Heart left ventricle (tissue), 16 donors: ENCODE measurements at regions not wholly inside any gene's neighbourhood (a gene's known extent, or its start where the extent isn't known, plus 50 kb on each side); places are given as distances from the start of the nearest gene placed in this dataset.

ENCODE experiments used
- ATAC-seq, 4 donors: fragments of 200-7000 bp; cut with Tn5 transposase; one replicate each; pipeline ENCODE4 v1.9.1; 2020 to 2022; ENCODE audit warnings: moderate library complexity in 4 of 4, mild to moderate bottlenecking in 3 of 4, moderate number of reproducible peaks in 1 of 4
- DNase-seq, 5 donors: peaks; one replicate each; pipeline ENCODE4 v3.0.0-alpha.2; 2020
- H3K27ac ChIP-seq, 12 donors: fragments of 200-600 bp; sonication (generic) in 4 of 12; one replicate each; pipeline versions ENCODE4 v1.5.0 to v1.8.0; 2016 to 2022; ENCODE audit warnings: mild to moderate bottlenecking in 2 of 12
- H3K27me3 ChIP-seq, 9 donors: fragments of 200-600 bp; sonication (generic) in 2 of 9; one replicate each; pipeline versions ENCODE4 v1.5.1 to v1.8.0; 2016 to 2022; ENCODE audit warnings: mild to moderate bottlenecking in 3 of 9
- H3K36me3 ChIP-seq, 9 donors: fragments of 200-600 bp; sonication (generic) in 2 of 9; one replicate each; pipeline versions ENCODE4 v1.5.0 to v1.8.0; 2018 to 2022; ENCODE audit warnings: mild to moderate bottlenecking in 2 of 9
- H3K4me1 ChIP-seq, 12 donors: fragments of 200-600 bp; sonication (generic) in 4 of 12; one replicate each; pipeline versions ENCODE4 v1.5.0 to v1.8.0; 2016 to 2022; ENCODE audit warnings: mild to moderate bottlenecking in 3 of 12
- H3K4me3 ChIP-seq, 12 donors: fragments of 200-600 bp; sonication (generic) in 4 of 12; one replicate each; pipeline versions ENCODE4 v1.5.0 to v1.8.0; 2017 to 2022; ENCODE audit warnings: mild to moderate bottlenecking in 9 of 12, moderate library complexity in 4 of 12
- H3K9me3 ChIP-seq, 12 donors: fragments of 200-600 bp; sonication (generic) in 4 of 12; one replicate each; pipeline versions ENCODE4 v1.5.0 to v1.8.0; 2016 to 2022; ENCODE audit warnings: mild to moderate bottlenecking in 1 of 12
- CTCF ChIP-seq, 12 donors: fragments of 200-600 bp; sonication (generic) in 4 of 12; IDR thresholded peaks; one replicate each; pipeline versions ENCODE4 v1.5.0 to v1.8.0; 2018 to 2022; ENCODE audit warnings: antibody characterized with exemption in 12 of 12, mild to moderate bottlenecking in 5 of 12
- POLR2A ChIP-seq, 2 donors: fragments of 450-650 bp; IDR thresholded peaks; one replicate each; pipeline ENCODE4 v1.6.1; 2017; ENCODE audit warnings: antibody characterized with exemption in 2 of 2, mild to moderate bottlenecking in 2 of 2, moderate library complexity in 2 of 2
- WGBS, 4 donors: extraction: QIAGEN DNeasy Blood & Tissue Kit in 2 of 4; methylation state at CpG; one replicate each; pipeline versions ENCODE4 v1.1.5 to v1.1.7; 2013 to 2018; 5-methylcytosine and 5-hydroxymethylcytosine counted together
- intact Hi-C, 10 donors: fragments of 100-400 bp; cut with DNase I; formaldehyde crosslinking; loops; one replicate each; pipeline versions ENCODE4 v1.11.1 to v1.14.2; 2022
- donor health status: ischemic (EF 13 %, LVEDD 7.1; RV severe dilation, severe dysfunction).
- donor health status: healthy with polysubstance abuse.
- donor health status: DM: no; HTN: yes; CAD: no.
- donor health status: DM: no; HTN: no; CAD: no.
- donor health status: ischemic (EF 25% LVEDD 6.9; RV normal size, moderate dysfunction).
- donor health status: ischemic (EF 25% LVEDD 5.7; RV mildly dilated, moderate dysfunction).
- donor health status: healthy.
- donor health status: DM: yes; HTN: yes; CAD: no.
- donor health status: ischemic (EF 35%, LVEDD 5.7; RV mildly dilated, moderate dysfunction).
- donor health status: nonischemic (EF 11% LVEDD 7.7; RV severe dilation, severe dysfunction).
- donor health status: DM: yes; HTN: yes; CAD: no.
- donor health status: PGD.
- donor health status: ischemic (EF 29% LVEDD 5.4; RV normal size, mild dysfunction).
- donor health status: nonischemic (EF 23%, LVEDD 6.1; RV moderate dilation, normal function).

- 67 to 81% (median 77%) methylated on average over 2 of the region's 2 CpGs for WGBS, 4 donors
- Histone ChIP-seq H3K36me3 (no peaks in the 10 kb centered on the region), H3K4me1 (peaks cover 0 to 33% (median 0%) of the 10 kb centered on the region in 12 donors), H3K27ac (peak overlapping the region in 1 of 12 donors; percentile 44), H3K9me3 (no peaks in the 10 kb centered on the region), H3K4me3 (no peak overlapping the region), H3K27me3 (no peaks in the 10 kb centered on the region)
- DNase-seq (no peak), ATAC-seq (no peak)
- no peak for TF ChIP-seq CTCF (IDR thresholded peaks at IDR 0.05)
- no peak for TF ChIP-seq POLR2A (IDR thresholded peaks at IDR 0.05)
- intact Hi-C loops, result no loop called here
Measured at GRCh38 chr2:145743011-145743410, 1223.1 kb upstream of the ZEB2 start.

- DNase-seq (no peak), ATAC-seq (no peak)
- H3K9me3 ChIP-seq, result no peaks in the 10 kb centered on the region
- H3K27me3 ChIP-seq, result no peaks in the 10 kb centered on the region
- no peak overlapping the region for H3K27ac ChIP-seq
- no peak overlapping the region for H3K4me3 ChIP-seq
- intact Hi-C loops, result no loop called here
- H3K4me1 ChIP-seq, result peaks cover 0 to 33% (median 0%) of the 10 kb centered on the region in 12 donors
- 80 to 93% (median 92%) methylated on average over 1 of the region's 1 CpG for WGBS, 4 donors
- TF ChIP-seq CTCF (IDR thresholded peaks at IDR 0.05) (no peak), POLR2A (IDR thresholded peaks at IDR 0.05) (no peak)
- no peaks in the 10 kb centered on the region for H3K36me3 ChIP-seq
Measured at GRCh38 chr2:145741636-145742035, 1221.7 kb upstream of the ZEB2 start.

GRCh38 chr2:145741181-145741580, 1221.3 kb upstream of the ZEB2 start:
- Histone ChIP-seq H3K27ac (no peak overlapping the region), H3K27me3 (no peaks in the 10 kb centered on the region), H3K36me3 (no peaks in the 10 kb centered on the region), H3K4me1 (peaks cover 0 to 33% (median 0%) of the 10 kb centered on the region in 12 donors), H3K4me3 (no peak overlapping the region), H3K9me3 (no peaks in the 10 kb centered on the region)
- DNase-seq, result no peak
- TF ChIP-seq POLR2A (IDR thresholded peaks at IDR 0.05), result no peak
- no peak for TF ChIP-seq CTCF (IDR thresholded peaks at IDR 0.05)
- WGBS, 4 donors, result 83 to 93% (median 91%) methylated on average over 2 of the region's 2 CpGs
- no peak for ATAC-seq
- intact Hi-C loops, result no loop called here

- Histone ChIP-seq H3K27me3 (no peaks in the 10 kb centered on the region), H3K9me3 (no peaks in the 10 kb centered on the region), H3K27ac (no peak overlapping the region), H3K4me1 (peaks cover 0 to 30% (median 0%) of the 10 kb centered on the region in 12 donors), H3K36me3 (no peaks in the 10 kb centered on the region), H3K4me3 (no peak overlapping the region)
- 71 to 85% (median 80%) methylated on average over 3 of the region's 3 CpGs for WGBS, 4 donors
- DNase-seq, result no peak
- intact Hi-C loops, result no loop called here
- TF ChIP-seq POLR2A (IDR thresholded peaks at IDR 0.05), result no peak
- TF ChIP-seq CTCF (IDR thresholded peaks at IDR 0.05), result no peak
- ATAC-seq, result no peak
Measured at GRCh38 chr2:145740302-145740701, 1220.4 kb upstream of the ZEB2 start.
